AG08395 (cell line): ENCODE measurements at regions not wholly inside any gene's neighbourhood (a gene's known extent, or its start where the extent isn't known, plus 50 kb on each side); places are given as distances from the start of the nearest gene placed in this dataset.
"Not testable (repeated sequence)": the region's sequence is repeated elsewhere in the genome, so short reads cannot be mapped to it uniquely, and the experiment has no call there.

Experiments used
- DNase-seq: peaks from one replicate; pipeline ENCODE4 v3.0.0; 2012; ENCODE audit warnings: mixed read lengths, low spot score

DNA sequence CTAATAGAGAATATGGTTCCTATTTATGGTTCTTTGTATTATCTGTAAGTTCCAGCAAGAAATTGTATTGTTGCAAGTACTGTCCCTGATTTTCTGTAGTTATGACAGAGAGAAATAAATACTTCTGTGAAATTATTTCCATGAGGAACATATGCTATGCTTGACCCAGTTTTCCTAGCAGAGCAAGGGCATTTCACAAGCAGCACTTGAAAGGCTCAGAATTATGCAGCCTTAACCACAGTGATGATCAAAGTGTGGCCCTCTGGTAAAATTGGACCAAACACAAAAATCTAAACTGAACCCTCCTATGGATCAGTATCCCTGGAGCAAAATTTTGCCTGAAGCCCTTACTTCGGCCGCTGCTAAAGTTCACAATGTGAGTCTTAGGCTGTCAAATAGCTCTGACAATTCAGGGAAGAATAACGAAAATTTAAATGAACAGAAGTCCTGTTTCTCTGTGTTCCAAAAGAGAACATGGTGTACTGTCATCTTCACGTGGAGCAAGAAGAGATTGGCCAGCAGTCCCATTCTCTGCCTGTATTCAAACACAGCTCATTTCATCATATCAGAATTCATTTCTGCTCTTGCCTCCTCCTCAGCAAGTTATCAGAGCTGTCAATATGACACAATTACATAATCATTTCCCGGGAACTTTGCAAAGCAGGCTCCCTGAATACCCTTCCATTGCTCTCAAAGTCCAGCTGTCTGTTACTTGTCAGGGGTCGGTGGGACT is 471.9 kb downstream of the RPS29 start:
- no peak for DNase-seq

- DNase-seq = peak; percentile 30
Observed at GRCh38 chr14:49106741-49107667, 479.2 kb downstream of the RPS29 start.

DNA sequence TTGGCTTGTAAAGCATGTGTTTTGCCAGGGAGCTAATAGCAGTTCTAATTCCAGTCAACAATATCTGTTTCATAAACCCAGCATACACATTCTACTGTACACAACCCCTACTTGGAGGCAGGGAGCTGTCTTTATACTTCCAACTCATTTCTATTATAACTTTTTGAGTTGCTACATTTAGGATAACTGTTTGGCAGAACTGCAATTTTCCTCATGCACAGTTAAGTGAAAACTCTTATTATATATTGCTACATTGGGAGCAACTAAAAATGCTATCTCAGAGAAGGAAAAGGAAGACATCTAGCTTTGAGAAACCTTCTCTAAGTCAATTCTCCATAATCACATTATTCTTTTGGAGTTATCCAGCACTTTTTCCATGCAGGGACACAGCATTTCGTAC is 480.2 kb downstream of the RPS29 start:
- no peak for DNase-seq

- DNase-seq = no peak
Observed at GRCh38 chr14:49105512-49105911, 480.7 kb downstream of the RPS29 start.

GRCh38 chr14:49092345-49092744 is 493.8 kb downstream of the RPS29 start:
- DNase-seq = no peak

GRCh38 chr14:49089107-49089506 is 497.1 kb downstream of the RPS29 start:
- no peak for DNase-seq

DNA sequence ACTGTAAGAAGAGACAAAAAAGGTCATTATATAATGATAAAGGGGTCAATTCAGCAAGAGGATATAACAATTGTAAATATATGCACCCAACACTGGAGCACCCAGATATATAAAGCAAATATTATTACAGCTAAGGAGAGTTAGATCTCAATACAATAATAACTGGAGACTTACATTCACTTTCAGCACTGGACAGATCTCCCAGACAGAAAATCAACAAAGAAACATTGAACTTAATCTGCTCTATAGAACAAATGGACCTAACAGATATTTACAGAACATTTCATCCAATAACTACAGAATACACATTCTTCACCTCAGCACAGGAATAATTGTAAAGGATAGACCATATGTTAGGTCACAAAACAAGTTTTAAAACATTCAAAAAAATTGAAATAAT is 512.9 kb downstream of the RPS29 start:
- not testable (repeated sequence) for DNase-seq

- DNase-seq = no peak
Observed at GRCh38 chr14:49058511-49058910, 527.7 kb downstream of the RPS29 start.

- no peak for DNase-seq
Observed at GRCh38 chr14:49057838-49058510, 528.2 kb downstream of the RPS29 start.

- DNase-seq = no peak
Observed at GRCh38 chr14:49056021-49056420, 530.2 kb downstream of the RPS29 start.

DNA sequence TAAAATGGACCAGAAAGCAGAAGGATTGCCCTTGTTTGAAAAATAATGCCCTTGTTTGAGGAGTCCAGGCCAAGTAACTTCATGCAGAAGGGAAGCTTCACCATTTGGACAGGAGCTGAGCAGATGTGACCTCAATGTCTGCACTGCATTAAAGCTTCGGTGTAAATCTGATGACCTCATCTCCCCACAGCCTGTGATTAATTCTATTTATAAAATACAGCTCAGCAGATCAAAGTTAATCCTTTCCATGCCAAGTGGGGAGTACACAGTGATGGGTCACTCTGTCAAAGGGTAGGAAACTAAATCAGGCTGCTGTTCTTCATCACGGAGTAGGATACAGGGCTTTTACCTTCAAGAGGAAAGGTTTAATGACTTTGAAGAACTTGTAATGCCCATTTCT is 533.7 kb downstream of the RPS29 start:
- DNase-seq = peak; percentile 40

- peak; percentile 30 for DNase-seq
Observed at GRCh38 chr14:49051328-49052060, 534.7 kb downstream of the RPS29 start.

DNA sequence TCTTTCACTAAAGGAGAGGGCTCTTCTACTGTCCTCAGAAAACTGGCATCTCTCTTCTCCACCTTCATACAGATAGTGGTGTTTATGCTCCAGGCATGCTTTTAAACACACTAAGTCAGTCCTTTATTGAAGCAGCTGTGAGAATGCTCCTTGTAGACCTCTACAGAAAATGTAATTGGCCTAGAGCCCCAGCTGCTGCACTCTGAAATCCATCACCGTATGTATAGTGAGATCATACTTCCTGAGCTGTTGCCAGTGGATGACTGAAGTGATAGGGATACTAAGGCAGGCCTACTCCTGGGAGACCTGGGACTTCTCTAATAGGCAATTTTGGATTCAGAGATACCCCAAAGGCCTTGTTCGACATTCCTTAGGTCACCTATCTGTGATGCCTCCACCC is 535.4 kb downstream of the RPS29 start:
- DNase-seq = no peak

DNA sequence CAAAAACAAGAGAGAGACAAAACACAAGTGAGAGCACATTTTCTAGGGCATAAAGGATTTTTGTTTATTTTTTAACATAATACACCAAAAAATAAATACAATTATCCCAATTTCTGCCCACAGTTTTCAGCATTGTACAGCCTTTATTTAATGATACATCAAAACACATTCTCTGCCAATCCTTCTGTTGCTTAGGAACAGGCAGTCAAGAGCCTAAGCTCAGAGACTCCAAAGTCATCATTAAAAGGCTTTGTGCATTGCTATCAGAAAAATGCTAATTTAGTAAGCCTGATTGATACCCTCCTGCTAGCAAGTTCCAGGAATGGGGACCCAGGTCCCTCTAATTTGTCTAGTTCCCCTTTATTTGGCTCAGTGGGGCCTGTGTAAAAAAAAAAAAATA is 536.5 kb downstream of the RPS29 start:
- DNase-seq = no peak

DNA sequence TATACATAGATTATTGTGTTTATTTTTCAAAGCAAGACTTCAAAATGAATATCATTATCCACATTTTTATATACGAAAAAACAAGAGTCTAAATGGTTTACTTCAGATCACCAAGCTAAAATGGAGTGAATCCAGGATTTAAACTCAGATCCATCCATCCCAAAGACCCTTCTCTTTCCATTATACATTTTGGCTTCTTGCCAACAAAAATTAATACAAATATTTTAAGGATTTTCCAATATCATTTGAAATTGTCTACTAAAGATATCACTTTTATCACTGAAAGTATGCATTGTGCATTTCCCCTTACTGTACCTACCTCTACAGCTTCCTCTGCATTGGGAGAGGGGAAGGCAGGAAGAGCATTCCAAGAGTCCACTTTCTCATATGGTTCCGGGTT is 541.2 kb downstream of the RPS29 start:
- no peak for DNase-seq

DNA sequence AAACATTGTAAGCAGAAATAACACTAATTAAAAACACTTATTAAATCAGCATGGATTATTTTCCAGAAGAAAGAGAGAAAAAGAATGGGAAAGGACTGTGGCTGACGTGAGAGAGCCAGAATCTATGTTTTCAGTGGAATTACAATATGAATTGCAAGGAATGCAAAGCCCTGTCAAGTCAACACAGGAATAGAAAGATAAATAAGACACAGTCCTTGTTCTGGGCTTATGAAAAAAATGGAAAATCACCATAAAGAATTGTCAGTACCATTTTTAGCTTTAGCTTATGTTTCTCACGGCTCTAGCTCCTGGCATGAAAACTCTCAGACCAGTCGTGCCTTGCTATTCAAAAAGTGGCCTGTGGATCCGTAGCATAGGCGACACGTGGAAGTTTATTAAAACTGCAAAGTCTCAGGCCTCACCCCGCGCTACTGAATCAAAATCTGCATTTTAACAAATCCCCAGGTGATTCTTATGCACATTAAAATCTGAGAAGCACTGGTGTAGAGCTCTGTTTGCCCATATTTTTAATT is 549.1 kb downstream of the RPS29 start:
- no peak for DNase-seq

- no peak for DNase-seq
Observed at GRCh38 chr14:49036266-49036665, 549.9 kb downstream of the RPS29 start.

DNA sequence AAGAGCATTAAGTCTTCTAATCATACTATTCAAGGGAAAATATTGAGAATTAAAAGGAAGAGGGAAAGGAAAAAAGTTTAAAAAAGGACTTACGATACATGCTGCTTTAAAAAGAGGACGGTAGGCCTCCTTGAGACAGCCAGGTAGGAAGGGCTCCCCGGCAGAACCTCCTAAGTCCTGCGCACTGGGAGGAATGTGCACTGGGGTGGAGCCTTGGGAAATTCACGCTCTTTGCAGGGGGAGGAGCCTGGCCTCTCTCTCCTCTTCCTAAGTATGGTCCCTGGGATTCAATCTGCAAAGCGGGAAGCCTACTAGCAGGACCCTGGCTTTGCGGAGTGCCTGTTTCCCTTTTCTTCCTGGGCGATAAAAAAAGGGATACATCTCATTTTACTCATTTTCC is 553.0 kb downstream of the RPS29 start:
- no peak for DNase-seq

DNA sequence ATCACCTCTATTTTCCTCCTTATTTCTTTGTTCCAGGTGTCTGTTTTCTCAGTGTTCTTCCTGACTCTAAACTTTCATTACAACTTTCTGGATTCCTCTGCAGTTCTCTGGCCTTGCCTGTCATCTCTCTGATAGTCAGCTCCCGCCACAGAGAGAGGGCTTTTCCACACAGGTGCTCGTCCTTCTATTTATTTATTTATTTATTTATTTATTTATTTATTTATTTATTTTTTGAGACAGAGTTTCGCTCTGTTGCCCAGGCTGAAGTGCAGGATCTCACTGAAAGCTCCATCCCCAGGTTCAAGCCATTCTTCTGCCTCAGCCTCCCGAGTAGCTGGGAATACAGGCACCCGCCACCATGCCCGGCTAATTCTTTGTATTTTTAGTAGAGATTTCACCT is 554.5 kb downstream of the RPS29 start:
- not testable (repeated sequence) for DNase-seq

DNA sequence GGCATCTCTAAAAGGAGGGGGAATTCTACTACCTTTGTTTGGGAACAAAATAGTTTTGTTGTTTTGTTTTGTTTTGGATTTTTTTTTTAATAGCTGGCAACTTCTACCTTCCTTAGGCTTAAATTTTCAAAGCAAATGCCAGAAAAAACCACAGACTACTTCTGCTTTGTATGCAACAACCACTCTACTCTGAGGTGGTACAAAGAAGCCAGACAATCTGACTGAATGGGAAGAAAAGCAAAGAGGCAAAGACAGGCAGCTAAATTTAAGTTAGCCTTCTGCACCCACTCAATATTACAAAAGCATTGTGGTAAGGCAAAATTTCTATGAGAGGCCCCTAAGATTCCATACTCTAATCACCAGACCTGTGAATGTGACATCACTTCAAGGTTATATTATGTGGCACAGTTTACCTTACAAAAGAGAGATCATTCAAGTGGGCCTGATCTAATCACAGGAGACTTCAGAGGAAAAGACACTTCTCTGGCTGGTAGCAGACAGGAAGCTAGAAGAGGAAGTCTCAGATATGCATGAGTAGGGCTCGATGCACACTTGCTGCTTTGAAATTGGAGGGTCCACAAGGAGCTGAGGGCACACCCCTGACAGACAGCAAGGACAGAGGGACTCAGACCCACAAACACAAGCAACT is 566.6 kb downstream of the RPS29 start:
- DNase-seq = no peak

- DNase-seq = no peak
Observed at GRCh38 chr14:49017447-49017846, 568.7 kb downstream of the RPS29 start.
